GM19238 (cell line): ENCODE measurements at regions not wholly inside any gene's neighbourhood (a gene's known extent, or its start where the extent isn't known, plus 50 kb on each side); places are given as distances from the start of the nearest gene placed in this dataset.

ENCODE experiments used
- DNase-seq: peaks from one replicate; pipeline ENCODE4 v3.0.0; 2011; ENCODE audit warnings: low spot score; ENCODE audit not compliant: insufficient read length

GRCh38 chr20:52402950-52403349, 211.4 kb upstream of the ZFP64 start:
- DNase-seq: no peak

- DNase-seq: no peak
Observed at GRCh38 chr20:52402514-52402913, 210.9 kb upstream of the ZFP64 start.

- DNase-seq: no peak
Observed at GRCh38 chr20:52401431-52401830, 209.9 kb upstream of the ZFP64 start.

DNA sequence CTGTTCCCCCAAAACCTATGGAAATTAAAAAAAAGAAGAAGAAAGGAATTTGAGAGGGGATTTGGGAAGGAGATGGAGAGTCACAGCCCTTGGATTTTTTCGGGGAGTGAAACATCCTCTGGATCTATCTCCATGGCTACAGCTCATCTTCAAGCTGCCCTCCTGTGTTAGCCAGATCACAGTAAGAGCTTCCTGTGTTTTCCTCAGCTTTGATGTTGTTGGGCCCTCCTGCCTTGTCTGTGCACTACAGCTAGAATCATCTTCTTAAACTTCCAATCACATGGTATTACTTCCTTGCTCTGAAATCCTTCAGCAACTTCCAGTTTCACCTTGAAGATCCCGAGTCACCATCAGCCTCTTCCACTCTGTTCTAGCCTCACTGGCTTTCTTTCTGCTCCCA, 207.8 kb upstream of the ZFP64 start:
- DNase-seq: no peak

- DNase-seq: no peak
Observed at GRCh38 chr20:52389606-52390005, 198.0 kb upstream of the ZFP64 start.

DNA sequence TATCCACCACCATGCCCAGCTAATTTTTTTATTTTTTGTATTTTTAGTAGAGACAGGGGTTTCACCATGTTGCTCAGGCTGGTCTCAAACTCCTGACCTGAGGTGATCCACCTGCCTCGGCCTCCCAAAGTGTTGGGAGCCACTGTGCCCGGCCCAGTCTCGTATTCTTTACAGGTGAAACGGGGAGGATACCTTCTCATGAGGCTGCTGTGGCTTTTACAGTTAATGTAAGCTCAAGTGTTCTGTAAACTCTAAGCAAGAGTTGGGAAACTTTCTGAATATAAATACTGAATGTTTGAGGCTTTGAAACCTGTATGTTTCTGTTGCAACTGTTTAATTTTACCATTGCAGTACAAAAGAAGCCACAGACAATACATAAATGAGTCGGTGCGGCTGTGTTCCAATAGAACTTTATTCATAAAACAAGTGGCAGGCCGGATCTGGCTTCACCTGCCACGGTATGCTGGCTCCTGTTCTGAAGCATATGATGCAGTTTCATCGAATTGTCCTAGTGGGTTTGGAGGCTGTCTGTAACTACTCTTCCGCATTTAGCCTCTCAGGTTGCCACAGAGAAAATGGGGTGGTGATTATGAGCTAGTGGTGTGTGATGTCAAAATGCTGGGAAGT, 192.5 kb upstream of the ZFP64 start:
- DNase-seq: no peak

- no peak for DNase-seq
Observed at GRCh38 chr20:52382933-52383332, 191.4 kb upstream of the ZFP64 start.

DNA sequence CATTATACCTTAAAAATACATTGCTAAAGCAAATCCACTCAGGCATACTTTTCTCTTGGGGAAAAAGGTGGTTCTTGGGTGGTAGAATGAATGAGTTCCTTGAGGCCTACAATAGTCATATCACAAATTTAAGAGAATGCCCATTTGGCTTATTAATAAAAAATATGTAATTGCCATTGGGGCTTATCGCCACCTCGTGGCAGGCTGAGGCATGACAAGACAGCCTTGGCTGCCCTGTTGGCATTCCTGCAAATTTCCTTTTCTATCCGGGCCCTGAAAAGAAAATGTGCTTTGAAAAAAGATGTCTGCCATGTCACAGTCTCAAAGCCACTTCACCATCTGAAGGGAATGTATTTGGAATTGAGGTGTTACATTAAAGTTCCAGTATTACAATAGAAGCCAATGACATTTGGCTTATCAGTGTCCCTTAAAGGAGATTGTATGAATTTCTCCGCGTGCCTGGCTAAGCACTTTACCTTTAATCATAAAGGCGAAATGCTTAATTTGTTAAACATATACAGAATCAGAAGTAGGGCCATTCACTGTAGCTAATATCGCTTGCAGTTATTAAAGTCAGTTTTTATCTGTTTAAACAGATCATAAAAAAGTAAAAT, 188.3 kb upstream of the ZFP64 start:
- no peak for DNase-seq

- no peak for DNase-seq
Observed at GRCh38 chr20:52372169-52372568, 180.6 kb upstream of the ZFP64 start.

DNA sequence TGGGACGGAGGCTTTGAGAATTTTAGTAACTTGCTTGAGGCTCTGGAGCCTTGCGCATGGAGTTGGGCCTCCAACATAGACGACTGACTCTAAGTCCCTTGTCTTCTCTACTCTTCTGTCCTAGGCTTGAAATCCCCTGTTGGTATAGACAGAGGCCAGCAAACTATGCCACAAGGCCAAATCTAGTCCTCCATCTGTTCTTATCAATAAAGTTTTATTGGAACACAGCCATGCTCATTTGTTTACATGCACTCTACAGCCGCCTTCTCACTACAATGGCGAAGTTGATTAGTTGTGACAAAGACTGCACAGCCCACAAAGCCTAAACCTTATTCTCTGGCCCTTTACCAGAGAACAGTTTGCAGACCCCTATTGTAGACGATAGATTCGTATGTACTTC, 174.1 kb upstream of the ZFP64 start:
- no peak for DNase-seq

DNA sequence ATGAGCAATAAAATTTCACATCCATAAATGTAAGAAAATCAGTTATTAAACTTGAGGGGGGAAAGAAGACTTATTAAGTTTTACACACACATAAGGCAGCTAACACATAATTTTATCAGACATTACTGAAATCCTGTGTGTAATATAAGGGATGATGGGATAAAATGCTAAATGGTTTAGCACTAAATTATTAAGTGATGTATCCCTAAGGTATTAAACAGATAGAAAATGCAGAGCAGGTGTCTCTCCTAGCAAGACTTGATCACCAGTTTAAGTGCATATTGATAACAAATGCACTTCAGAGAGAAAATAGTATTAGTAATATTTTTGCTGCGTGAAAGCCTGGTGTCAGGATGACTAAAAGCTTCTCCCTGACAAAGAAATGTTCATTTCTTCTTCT, 172.8 kb upstream of the ZFP64 start:
- DNase-seq: no peak

GRCh38 chr20:52361650-52362049, 170.1 kb upstream of the ZFP64 start:
- no peak for DNase-seq

DNA sequence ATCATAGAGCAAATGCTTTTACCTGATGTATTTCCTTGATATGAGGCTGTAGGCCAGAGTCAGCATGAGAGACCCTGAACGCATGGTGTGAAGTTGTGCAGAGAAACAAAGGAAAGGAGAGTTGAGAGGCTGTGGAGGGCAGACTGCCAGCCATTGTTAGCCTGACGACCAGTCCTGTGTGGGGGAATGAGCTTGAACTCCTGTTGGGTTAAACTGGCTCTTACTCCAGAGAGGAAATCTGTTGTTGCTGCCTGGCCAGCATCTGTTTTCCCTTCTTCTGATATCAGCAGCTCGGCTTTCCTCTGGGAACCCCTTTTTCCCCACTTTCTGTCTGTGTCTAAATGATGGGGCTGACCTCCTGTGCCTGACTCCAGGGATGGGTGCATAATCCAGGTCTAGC, 158.2 kb upstream of the ZFP64 start:
- no peak for DNase-seq

- DNase-seq: no peak
Observed at GRCh38 chr20:52348434-52348833, 156.9 kb upstream of the ZFP64 start.

GRCh38 chr20:52346797-52347196, 155.2 kb upstream of the ZFP64 start:
- no peak for DNase-seq

DNA sequence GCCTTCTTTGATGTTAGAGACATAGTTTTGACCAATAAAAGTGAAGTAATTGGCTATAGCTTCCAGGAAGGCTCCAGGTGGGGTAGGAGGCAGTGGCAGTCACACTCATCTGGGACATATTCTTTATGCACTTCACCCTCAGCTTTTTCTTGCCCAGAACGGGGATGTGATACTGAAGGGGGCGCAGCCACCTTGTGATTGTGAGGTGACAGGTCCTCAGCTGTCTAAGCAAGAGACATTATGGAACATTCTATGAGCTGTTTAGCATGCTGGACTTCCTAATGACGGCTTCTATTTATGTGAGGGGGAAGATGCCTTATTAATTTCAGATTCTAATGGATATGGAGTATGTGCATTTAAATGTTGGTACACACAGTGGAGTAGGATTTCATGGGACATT, 151.3 kb upstream of the ZFP64 start:
- DNase-seq: no peak

- DNase-seq: no peak
Observed at GRCh38 chr20:52340036-52340634, 148.6 kb upstream of the ZFP64 start.

DNA sequence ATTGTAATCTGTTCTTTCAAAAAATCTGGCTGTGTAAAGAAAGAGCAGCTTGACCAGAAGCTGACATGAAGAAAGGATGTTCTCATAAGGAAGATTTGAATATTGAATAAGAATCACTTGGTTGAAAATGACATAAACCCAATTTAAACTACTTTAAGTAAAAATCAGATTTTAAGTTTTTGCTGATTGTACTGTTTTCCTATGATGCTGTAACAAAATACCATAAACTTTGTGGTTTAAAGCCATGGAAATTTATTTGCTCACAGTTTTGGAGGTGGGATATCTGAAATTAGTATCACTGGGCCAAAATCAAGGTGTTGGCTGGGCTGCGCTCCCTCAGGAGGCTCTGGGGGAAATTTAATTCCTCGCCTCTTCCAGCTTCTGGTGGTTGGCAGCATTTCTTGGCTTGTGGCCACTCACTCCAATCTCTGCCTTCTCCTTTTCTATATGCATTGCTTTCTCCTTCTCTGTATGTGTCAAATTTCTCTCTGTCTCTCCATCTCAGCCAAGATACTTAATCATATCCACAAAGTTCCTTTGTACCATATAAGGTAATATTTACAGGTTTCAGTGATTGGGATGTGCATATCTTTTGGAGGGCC, 141.2 kb upstream of the ZFP64 start:
- DNase-seq: no peak

GRCh38 chr20:52332230-52332629, 140.7 kb upstream of the ZFP64 start:
- no peak for DNase-seq

DNA sequence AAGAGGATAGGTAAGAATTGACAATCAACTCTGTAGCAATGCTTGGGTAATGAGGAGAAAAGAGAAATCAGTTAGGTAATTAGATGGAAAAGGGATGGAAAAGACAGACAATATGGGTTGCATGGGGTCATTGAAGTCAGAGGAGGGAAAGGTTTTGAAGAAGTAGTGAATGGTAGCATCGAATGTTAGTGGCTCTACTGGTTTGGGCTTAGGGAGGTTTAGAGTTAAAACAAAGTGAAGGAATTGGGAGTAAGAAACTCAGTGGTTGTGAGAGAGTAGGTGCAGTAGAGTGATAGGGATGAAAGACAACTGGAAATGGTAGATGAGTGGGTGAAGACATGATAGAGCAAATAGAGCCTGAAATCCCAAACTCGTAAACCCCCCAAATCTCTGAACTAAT, 140.1 kb upstream of the ZFP64 start:
- no peak for DNase-seq

- DNase-seq: no peak
Observed at GRCh38 chr20:52321396-52321795, 129.8 kb upstream of the ZFP64 start.

DNA sequence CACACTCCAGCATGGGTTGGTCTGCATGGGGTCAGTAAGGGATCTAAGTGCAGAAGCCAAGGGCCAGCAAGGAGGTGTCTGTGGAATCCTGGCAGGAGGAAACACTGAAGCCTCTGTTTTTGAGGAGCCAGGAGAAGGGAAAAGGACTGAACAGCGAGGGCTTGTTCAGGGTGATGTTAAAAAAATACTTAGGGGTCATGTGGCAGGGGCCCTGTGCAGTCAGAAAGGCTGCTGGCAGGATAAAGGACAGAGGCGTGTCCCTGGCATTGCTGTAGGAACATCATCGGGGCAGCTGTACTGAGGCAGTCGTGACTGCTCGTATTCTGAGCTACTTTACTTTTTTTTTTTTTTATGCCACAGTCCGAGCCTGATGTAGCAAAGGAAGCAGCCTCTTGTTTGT, 127.1 kb upstream of the ZFP64 start:
- DNase-seq: no peak
